ENCODE measurements at regions not wholly inside any gene's neighbourhood (a gene's known extent, or its start where the extent isn't known, plus 50 kb on each side); places are given as distances from the start of the nearest gene placed in this dataset.
"Not testable (repeated sequence)": the region's sequence is repeated elsewhere in the genome, so short reads cannot be mapped to it uniquely, and the experiment has no call there.

GRCh38 chr7:152502813-152503790 is 67.3 kb upstream of the KMT2C start:
- DNase-seq: no peak

GRCh38 chr7:152501506-152501905 is 65.7 kb upstream of the KMT2C start:
- no peak for DNase-seq

GRCh38 chr7:152499969-152500368 is 64.2 kb upstream of the KMT2C start:
- not testable (repeated sequence) for DNase-seq

GRCh38 chr7:152495867-152496266 is 60.1 kb upstream of the KMT2C start:
- DNase-seq: no peak

GRCh38 chr7:152492952-152493351 is 57.1 kb upstream of the KMT2C start:
- DNase-seq: no peak

GRCh38 chr7:152489044-152489443 is 53.2 kb upstream of the KMT2C start:
- no peak for DNase-seq

GRCh38 chr7:152486968-152487367 is 51.2 kb upstream of the KMT2C start:
- no peak for DNase-seq

GRCh38 chr7:152485826-152486225 is 50.0 kb upstream of the KMT2C start:
- DNase-seq: no peak

Measured in NCI-H2171 treated with DMSO at 0.1 percent for 48 hours (cell line).